Stimulated activated CD4-positive, alpha-beta T cell treated with anti-CD3 and anti-CD28 coated beads, TNF-alpha, amount 100 ng/mL, for 1 hour (primary cell): ENCODE measurements at regions not wholly inside any gene's neighbourhood (a gene's known extent, or its start where the extent isn't known, plus 50 kb on each side); places are given as distances from the start of the nearest gene placed in this dataset.
"Not testable (repeated sequence)": the region's sequence is repeated elsewhere in the genome, so short reads cannot be mapped to it uniquely, and the experiment has no call there.

Experiments used
- DNase-seq, 3 donors: peaks; one replicate each; pipeline ENCODE4 v3.0.0-alpha.2; 2020; ENCODE audit warnings: low read depth in 3 of 3, low spot score in 1 of 3

DNA sequence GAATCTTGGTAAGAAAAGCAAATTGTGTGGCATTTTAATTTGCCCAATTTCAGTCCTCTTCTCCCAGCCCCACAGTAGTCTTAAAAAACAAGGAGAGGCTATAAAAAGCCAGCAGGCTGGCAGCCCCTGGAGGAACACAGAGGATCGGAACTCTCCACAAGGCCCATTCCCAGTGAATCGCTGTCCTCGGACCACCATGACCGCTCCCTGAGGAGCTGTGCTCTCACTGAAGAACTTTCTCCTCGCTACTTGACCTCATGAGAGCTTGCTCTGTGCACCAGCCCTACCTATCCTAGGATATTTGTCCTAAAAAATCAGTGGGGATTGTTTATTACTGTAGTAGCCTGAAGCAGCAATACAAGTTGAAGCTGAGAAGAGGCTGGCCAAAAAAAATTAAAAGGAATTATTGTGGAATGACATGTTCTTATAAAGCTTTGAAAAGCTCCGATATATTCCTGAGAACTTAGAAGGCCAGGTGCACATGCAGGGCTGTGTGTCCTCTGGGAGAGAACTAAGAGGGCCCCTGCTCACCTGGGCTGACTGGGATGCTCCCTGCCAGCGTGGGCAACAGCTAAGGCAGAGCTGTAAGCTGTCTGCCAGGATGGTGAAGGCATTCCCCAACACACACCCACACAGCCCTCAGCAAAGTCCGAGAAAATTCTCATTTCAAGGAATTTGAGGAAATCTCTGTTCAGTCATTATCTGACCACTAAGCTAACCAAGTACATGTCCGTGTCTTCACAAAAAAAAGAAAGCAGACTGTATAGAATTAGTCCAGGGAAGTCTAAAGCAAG is 148.8 kb upstream of the SFSWAP start:
- DNase-seq, result no peak

DNA sequence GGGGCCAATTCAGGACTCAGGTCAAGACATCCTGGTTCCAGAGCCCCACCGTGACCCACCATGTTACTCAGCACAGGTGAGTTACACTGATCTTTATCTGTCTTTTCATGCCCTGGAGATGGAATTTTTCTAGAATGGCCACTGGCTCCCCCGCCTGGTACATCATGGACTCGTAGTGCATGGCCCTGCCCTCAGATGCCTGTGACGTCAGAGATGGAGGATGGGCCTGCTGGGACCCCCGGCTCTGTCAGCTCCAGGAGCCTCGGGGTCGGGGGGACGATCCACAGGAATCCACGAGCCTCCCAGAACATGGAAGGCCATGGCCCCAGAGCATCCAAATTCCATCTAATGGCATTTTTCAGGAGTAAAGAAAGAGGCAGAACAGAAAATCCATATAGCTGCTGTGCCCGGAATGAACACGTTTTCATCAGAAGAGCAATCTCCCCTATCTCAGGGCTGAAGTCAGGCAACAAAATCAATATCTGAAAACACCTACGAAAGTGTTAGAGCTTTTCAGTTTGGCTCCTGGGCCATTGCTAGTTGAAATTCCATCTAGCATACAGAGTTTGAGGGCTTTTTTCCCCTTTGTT is 146.7 kb upstream of the SFSWAP start:
- DNase-seq, result not testable (repeated sequence)

DNA sequence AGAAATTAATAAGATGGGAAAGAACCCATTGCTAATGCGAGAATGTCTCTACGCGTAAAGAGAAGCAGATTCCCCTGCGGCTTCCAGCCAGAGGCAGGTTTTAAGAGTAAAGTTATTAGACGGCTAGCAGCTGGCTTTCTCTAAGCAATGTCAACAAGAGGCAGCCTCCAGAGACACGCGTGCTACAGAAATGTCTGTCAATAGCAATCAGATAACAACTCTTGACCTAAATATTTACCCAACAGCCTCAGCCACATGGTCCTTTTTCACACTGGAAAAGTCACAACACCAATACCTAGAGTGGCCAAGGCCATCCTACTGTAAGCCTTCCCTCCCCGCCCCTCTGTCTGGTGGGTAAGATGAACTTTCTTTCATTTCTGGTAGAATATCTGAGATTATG is 146.0 kb upstream of the SFSWAP start:
- no peak for DNase-seq

DNA sequence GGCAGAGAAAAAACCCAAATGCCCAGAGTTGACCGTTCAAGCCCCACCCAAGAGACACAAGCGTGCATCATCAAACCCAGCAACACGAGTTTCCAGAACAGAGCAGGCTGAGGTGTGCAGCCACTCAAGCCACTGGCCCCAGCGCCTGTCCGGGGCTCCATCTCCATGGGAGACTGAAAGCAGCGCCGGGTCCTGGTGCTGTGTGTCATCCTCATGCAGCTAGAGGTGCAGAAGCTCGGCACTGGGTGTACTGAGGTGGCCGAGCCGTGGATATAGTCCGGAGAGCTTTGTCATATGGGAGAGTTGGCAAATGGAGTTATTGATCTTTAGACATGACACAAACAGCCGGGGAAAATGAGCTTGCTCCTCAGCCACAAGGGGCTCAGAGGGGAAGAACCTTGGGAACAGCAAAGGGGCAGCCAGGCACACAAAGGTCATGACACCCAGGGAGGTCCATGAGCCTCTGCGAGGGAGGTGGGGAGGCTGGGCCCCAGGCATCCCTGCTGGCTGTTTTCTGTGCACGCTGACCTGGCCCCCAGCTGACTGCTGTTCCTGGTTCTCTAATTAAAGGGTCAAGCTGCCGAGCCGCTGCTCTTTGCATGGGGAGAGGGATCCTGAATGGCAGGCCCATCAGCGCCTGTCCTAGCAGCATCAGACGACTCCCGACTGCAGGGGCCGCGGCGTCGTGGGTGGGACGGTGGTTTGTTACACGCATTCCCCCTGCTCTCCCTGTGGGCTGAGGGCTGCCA is 145.4 kb upstream of the SFSWAP start:
- no peak for DNase-seq

DNA sequence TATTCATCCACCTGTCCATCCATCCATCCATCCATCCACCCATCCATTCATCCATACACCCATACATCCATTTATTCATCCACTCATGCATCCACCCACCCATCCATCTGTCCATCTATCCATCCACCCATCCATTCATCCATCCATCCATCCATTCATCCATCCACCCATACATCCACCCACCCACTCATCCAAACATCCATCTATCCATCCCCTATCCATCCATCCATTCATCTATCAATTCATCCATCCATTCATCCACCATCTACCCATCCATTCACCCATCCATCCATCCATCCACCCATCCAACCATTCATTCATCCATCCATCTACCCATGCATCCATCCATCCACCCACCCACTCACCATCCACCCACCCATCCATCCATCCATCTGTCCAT is 142.6 kb upstream of the SFSWAP start:
- DNase-seq, result no peak

DNA sequence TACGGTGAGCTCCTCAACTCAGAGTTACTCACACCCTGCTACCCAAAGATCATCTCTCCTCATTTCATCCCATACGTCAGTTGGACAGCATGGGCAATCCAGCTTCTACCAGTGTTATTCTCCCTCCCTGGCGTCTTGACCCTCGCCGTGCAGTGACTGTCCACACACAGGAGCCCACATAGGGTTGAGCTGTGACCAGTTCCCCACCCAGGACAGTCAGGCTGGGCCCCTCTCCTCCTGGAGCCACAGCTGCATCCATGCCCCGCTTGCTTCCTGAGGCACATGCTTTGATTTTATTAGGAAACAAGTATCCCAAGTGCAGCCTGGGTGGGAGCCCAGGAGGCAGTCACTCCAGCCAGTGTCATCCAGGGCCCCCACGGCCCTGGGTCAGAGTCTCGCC is 140.3 kb upstream of the SFSWAP start:
- DNase-seq, result no peak

DNA sequence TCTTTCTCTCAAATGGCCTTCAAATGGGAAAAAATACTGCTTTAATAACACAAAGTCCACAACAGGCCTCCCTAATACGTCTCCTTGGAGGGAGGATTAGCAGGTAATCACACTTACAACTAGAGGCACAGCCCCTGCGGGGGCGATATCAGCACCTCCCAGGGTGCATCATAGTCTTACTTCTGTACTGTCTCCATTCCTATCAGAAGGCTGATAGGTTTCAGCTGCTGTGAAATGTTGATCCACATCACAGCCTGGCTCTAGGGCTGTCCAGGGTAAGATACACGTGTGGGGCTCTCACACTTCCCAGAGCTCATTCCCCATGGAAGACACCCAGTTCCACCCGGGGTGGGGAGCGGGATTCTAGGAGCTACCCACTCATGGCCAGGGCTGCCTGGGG is 139.1 kb upstream of the SFSWAP start:
- no peak for DNase-seq

DNA sequence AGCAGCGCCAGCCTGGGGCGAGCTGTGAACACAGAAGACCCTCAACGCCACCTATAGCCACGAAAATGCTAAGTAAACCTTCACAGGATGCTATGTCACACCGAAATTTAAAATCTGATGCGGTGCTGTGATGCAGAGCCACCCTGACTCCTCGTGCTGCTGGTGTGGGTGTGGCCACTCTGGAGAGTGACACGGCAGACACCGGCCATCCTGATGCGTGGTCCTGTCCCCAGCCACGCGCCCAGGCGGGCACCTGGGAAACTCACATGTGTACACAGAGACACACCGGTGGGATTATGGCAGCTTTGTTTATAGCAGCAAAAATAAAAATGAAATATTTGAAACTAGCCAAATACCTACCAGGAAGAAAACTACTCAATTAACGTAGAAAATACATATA is 138.3 kb upstream of the SFSWAP start:
- DNase-seq, result no peak

DNA sequence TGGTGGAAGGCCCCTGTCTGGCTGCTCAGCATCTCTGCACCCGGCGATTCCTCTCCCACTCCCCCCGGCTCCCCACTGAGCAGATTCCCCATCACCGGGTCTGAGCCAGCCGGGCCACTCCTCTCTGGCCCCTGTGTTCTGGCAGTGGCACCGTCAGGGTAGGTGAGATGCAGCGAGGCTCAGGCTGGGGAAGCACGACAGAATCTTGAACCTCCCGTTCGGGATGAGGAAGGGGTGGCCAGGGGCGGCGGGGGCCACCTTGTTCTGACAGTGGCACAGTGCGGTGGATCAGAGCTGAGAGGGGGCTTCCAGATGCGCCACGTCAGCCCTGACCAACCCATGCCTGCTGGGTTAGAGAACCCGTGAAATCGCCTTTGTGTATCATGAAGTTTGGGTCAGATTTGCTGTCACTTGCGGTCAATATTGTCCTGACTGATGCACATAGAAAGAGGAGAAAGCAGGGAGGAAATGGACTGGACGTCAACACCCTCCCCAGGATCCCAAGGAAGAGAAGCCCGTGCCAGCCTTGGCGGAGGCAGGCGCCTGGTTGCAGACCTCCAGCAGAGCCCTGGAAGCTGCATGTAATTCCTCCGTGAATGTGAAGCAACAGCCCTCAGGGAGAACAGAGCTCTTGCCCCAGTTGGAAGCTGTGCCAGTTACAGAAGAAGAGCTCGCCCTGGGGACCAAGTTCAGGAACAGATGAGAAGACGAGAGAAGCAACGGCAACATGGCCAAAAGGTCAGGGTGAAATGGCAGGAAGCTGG is 137.1 kb upstream of the SFSWAP start:
- no peak for DNase-seq

DNA sequence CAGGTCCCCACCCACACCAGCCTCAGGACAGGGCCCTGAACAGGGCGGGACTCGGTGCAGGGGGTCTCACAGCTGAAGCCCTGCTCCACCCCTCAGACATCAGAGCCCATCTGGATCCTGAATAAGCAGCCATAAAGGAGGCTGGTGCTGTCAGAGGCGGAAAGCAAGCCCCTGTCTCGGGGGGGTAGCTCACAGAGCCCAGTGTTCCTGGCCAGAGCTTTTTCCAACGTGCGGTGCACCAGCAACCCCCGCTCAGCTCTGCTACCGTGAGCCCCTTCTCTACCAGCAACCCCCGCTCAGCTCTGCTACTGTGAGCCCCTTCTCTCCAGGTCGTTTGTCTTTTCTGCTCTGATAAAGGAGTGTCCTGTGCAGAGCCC is 136.5 kb upstream of the SFSWAP start:
- no peak for DNase-seq

DNA sequence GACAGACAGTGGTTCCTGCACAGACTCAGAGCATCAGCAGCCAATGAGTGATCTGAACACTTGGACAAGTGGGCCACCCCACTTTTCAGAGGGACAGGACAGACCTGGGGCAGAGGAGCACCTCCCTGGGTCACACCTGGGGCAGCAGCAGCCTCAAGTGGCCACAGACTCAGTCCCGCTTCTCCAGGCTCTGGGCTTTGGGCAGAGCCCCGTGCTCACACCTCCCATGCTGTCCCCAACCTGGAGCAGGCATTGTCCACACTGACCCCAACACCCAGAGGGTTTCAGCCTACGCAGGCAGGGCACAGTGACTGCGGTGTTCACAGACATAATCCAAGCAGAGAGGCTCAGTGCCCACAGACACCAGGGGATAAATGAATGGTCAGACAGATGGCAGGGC is 135.5 kb upstream of the SFSWAP start:
- no peak for DNase-seq

DNA sequence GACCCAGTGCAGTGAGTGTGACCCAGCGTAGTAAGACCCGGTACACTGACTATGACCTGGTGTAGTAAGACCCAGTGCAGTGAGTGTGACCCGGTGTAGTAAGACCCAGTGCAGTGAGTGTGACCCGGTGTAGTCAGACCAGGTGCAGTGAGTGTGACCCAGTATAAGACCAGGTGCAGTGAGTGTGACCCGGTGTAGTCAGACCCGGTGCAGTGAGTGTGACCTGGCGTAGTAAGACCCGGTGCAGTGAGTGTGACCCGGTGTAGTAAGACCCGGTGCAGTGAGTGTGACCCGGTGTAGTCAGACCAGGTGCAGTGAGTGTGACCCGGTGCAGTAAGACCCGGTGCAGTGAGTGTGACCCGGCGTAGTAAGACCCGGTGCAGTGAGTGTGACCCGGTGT is 134.2 kb upstream of the SFSWAP start:
- peak in 1 of 3 donors; percentile 4 for DNase-seq

DNA sequence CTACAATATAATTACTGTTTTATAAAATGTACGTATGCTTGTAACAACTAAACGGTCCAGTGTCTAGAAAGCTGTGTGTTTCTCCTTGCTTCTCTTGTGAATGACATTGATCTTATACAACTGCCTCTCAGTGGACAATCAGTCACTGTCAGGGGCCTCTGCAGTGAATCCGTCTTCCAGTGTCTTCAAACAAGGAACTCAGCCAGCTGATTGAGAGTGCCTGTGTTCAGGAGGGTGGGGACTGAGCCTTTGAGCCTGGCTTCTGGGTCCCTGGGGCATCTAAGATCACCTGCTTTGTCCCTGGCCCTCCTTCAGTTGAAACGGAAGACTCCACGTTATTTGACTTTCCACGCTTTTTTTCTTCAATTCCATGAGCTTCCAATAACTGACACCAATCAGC is 133.1 kb upstream of the SFSWAP start:
- no peak for DNase-seq

DNA sequence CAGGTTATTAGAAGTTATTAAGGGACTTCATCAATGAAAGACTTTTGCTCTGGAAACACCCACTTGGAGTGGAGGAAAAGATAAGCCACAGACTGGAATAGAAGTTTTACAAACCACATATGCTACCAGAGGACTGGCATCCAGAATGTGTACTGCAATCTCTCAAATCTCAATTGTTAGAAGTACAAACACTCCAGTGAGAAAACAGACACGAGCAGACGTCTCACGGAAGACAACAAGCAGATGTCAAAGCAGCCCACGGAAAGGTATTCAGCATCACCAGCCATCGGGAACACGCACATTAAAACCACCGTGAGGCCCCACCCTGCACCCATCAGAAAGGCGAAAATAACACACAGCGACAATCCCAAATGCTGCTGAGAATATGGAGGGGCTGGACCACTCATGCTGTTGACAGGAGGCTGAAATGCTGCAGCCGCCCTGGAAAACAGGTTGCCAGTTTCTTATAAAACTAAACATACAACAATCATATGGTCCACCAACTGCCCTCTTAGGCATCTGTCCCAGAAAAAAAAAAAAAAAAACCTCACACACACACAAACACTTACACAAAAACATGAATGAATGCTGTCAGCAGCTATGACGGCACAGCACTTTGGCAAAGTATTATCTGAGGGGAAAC is 131.9 kb upstream of the SFSWAP start:
- DNase-seq, result no peak

DNA sequence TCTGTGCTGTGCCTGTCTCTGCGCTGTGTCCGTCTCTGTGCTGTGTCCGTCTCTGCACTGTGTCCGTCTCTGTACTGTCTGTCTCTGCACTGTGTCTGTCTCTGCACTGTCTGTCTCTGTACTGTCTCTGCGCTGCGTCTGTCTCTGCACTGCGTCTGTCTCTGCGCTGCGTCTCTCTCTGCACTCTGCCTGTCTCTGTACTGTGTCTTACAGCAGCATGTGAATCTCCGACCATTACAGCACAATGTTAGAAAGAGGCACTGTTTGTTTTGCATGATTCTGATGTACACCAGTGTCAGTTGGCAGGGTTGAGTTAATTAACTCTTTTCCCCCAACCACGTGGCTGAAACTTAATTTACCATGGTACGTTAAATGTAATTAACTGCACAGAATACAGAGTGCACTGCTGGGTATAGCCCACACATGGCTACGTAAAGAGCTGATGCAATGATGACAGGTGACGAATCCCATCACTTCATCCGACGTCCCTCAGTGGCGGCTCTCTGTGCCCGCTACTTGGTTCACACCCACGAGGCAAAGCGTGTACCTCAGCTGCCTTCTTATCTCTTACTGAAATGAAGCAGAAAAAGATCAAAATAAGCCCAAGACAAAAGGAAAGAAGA is 127.7 kb upstream of the SFSWAP start:
- DNase-seq, result no peak

DNA sequence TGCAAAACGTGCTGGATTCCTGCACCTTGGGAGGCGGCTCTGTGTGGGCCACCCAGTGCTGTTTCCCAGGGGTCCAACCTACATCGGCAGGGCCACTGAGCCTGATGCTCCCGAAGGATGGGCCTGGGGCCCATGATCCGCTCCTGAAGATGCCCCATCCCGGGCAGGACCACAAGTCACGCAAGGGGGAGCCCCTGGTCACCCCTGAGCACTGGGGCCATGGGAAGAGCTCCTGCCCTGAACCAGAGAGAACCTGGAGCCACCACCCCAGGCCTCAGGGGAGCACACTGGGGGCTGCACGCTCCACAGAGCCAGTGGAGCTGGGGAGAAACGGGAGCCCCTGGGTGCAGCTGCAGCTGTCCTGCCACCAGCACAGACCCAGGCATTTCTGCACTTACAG is 124.6 kb upstream of the SFSWAP start:
- DNase-seq, result no peak

DNA sequence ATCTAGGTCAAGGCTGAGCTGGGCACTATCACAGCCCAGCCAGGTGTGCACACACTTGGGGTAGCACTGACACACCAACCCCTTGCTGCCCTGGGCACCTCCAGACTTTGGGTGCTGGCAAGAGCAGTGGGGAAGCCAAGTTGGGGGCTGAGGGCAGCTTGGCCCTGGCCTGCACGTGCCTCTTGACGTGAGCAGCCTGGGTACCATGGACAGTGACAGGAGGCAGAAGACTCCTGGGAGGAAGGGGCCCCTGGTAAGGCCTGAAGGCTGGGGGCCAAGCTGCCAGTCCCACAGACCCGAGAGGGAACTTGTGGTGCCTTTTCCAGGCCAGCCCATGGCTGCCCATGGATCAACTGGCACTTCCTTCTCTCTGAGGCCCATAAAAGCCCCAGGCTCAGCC is 124.1 kb upstream of the SFSWAP start:
- DNase-seq, result no peak

DNA sequence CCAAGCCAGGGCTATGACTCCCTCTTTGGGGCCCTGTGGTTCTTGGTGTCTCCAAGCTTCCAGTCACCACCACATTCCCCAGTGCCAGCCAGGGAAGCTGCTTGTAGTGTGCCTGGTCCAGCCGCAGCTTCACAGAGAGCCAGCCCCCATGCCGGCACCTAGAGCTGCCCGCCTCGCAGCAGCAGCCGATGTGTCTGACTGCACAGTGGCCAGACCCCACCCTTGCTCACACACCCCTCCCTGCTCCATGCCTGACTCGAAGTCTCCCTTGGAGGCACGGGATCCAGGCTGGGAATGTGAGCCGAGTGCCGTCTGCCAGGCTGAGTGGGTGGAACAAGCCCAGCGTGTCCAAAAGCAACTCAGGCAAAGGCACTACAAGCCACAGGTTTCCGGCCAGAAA is 123.3 kb upstream of the SFSWAP start:
- no peak for DNase-seq

DNA sequence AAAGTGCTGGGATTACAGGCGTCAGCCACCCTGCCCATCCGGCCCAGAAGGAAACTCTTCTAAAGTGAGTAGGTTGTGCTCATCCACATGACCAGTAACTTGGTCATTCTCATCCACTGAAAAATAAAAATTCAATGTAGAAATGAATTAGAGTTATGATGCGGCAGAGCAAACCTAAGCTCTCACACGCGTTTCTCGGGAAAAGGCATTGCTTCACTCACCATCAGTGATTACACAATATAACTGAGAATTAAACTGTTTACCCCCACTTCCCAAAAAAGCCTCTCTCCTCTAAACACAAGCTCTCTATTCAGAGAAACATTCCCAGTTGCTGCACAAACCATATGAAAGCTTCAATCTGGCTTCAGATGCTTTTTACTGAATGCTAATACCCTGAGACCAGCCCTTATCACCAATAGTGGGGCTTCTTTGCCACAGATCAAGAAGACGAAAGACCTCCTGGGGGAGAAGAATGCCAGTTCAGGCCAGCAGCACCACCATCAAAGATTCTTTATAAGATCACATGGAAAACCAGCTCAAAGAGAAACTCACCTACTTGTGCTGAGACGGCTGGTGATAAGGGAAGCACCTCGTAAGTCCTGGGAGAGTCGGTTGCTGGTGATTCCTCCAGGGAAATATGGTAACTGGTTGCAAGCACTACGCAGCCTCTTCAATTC is 121.5 kb upstream of the SFSWAP start:
- no peak for DNase-seq

DNA sequence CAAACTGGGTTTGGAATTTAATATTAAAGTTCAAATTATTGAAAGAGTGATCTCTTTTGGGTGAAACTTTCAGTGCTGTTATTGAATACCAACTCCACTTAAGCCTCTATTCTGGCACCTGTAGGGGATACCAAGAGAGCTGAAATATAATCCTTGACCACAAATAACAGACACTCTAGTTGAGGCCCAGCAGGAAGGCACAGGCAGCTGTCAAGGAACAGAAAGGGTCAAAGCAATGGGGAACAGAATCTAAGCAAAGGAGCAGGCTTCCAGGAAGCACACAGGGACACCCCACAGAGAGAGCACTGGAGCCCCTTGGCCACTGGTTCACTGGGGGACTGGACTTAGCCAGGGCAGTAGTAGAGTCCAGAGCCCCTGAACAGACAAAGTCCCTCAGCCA is 120.9 kb upstream of the SFSWAP start:
- no peak for DNase-seq
